ENCODE measurements at regions not wholly inside any gene's neighbourhood (a gene's known extent, or its start where the extent isn't known, plus 50 kb on each side); places are given as distances from the start of the nearest gene placed in this dataset.
A peak's percentile ranks its signal among the peaks of the same experiment; 100 is the strongest.
"Not testable (repeated sequence)": the region's sequence is repeated elsewhere in the genome, so short reads cannot be mapped to it uniquely, and the experiment has no call there.

DNA sequence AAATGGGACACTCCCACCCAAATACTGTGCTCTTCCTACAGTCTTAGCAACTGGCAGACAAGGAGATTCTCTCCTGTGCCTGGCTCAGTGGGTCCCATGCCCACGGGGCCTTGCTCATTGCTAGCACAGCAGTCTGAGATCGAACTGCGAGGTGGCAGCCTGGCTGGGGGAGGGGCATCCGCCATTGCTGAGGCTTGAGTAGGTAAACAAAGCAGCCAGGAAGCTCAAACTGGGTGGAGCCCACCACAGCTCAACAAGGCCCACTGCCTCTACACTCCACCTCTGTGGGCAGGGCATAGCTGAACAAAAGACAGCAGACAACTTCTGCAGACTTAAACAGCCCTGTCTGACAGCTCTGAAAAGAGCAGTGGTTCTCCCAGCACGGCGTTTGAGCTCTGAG, 174.8 kb downstream of the COL12A1 start:
- DNase-seq, result not testable (repeated sequence)

- peak in 1 of 2 experiments; percentile 68 for DNase-seq
Observed at GRCh38 chr6:75029333-75029732, 176.5 kb downstream of the COL12A1 start.

DNA sequence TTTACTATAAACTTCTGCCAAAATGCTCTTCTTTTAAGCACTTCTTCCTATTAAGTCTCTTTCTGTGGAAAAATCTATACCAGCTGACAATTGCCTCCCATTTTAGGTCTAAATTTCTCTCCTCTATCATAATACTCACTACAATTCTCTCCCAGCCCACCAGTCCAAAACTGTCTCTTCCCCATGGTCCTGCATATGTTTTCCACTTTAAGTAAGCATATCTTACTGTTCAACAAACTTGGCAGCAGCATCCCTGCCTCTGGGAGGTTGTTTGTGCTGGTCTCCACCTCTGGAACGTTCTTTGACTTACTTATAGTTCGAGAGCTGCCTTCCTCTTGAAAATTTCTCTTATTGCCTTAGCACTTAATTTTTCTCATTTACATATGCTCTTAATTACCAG, 180.5 kb downstream of the COL12A1 start:
- DNase-seq, result no peak

DNA sequence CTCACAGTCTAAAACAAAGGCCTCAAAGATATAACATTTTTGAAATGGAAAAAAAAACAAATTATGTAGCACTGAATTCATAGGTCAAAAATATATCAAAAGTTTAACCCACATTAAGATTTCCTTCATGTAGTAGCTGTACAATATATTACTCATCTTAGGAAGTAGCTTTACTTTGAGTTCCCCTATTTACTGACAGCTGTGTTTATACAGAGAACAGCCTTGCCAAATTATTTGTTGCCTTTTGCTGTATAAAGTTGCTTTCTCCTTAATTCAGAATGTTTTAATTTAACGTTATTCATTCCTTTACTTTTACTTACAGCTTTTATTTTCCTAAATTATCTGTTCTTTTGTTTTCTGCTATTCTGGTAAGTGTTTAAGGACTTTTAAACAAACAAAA, 181.0 kb downstream of the COL12A1 start:
- DNase-seq, result no peak

DNA sequence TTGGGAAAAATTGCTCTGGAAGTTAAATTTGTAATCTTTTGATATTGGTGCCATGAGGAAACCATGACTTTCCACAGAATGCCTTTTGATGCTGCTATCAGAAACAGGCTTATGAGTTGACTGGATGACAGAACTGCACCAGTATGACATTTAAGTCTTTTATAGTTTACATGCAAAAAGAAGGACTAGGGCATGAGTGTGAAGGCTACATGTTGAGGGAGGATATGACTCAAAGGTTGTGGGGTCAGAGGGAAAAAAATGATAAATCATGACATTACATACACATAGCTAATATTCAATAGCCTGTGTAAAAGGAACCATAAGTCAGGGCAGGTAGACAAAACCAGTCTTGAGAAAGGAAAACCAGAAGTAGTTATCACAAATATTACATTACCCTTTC, 182.2 kb downstream of the COL12A1 start:
- DNase-seq, result no peak

DNA sequence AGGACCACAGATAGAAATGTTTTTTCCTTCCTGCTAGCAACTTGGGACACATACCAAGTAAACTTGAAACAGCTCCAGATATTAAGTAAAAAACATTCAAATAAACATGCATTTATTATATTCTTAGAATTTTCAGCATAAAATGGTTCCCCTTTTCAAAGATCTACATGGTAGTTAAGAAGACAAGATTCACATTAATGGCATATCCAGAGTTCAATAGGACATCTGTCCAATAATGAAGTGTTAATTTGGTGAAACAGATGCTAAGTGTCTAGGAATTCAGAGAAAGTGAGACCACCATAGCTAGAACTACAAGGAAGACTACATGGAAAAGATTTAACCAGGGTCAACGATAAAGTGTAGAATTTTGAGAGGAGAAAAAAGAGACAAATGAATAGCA, 184.9 kb downstream of the COL12A1 start:
- DNase-seq, result no peak

DNA sequence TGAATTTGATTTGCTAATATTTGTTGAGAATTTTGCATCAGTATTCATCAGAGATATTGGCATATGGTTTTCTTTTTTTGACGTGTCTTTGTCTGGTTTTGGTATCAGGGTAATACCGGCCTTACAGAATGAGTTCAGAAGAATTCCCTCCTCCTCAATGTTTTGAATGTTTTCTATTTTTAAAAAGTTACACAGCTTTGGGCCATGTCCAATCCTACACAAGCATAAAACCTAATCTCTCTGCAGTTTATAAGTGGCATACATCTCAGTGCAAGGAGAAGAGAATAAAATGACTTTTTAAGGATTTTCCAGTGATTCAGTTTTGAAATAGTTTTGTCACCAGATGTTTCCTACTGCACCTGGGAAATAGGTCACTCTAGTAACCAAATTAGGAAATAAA, 185.5 kb downstream of the COL12A1 start:
- no peak for DNase-seq

- no peak for DNase-seq
Observed at GRCh38 chr6:75012018-75012417, 193.8 kb downstream of the COL12A1 start.

- DNase-seq, result not testable (repeated sequence)
Observed at GRCh38 chr6:75003984-75004383, 201.9 kb downstream of the COL12A1 start.

- no peak for DNase-seq
Observed at GRCh38 chr6:74997646-74998045, 208.2 kb downstream of the COL12A1 start.

GRCh38 chr6:74993136-74993535, 212.7 kb downstream of the COL12A1 start:
- no peak for DNase-seq

GRCh38 chr6:74991573-74992332, 214.1 kb downstream of the COL12A1 start:
- no peak for DNase-seq

- DNase-seq, result no peak
Observed at GRCh38 chr6:74979065-74979766, 226.6 kb downstream of the COL12A1 start.

DNA sequence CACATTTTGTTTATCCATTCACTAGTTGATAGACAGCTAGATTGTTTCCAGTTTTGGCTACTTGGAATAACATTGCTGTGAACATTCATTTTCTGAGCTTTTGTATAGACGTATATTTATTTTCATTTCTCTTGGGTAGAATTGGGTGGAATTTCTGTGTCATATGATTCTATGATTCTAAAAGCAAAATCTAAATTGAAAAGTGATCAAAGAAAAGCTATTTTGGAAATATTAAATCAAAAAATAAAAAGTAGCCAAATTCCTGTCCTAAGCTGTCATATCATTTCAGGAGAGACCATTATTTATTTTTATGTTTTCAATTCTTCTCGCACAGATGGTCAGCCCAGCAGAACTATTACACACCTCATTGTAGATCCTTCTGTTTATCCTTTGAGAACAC, 229.2 kb downstream of the COL12A1 start:
- DNase-seq, result no peak

- no peak for DNase-seq
Observed at GRCh38 chr6:74976026-74976425, 229.8 kb downstream of the COL12A1 start.

- no peak for DNase-seq
Observed at GRCh38 chr6:74973591-74973990, 232.3 kb downstream of the COL12A1 start.

- no peak for DNase-seq
Observed at GRCh38 chr6:74971633-74972032, 234.2 kb downstream of the COL12A1 start.

DNA sequence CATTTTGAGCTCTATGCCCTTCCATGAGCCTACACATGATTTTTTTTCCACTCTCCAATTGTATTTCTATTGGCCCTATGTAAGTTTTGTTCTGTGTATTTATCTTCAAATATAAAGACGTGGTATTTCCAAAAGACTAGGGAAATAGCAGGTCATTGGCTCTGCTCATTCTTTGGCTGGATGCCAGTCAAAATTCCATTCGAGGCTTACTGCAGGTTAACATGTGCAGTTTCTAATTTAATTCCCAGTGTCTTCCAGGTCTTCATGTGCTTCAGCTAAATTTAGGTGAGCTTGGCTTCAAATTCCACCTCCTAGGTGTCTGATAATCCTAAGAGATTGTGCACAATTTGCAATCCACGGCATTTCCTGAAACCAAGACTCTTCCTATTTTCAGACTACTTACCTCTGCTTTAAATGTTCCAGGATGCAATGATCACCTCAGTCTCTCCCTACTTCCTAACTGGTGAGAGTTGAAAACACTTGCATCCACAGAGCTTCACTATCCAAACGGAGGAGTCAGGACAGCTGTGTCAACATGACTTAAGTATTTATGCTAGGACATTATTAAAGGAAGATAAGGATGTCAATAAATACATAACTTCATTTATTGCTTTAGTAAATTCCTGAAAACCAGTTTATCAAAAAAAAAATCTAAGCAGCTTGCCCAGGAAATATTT, 236.1 kb downstream of the COL12A1 start:
- no peak for DNase-seq

- no peak for DNase-seq
Observed at GRCh38 chr6:74967821-74968220, 238.0 kb downstream of the COL12A1 start.

- DNase-seq, result no peak
Observed at GRCh38 chr6:74966712-74967111, 239.1 kb downstream of the COL12A1 start.

DNA sequence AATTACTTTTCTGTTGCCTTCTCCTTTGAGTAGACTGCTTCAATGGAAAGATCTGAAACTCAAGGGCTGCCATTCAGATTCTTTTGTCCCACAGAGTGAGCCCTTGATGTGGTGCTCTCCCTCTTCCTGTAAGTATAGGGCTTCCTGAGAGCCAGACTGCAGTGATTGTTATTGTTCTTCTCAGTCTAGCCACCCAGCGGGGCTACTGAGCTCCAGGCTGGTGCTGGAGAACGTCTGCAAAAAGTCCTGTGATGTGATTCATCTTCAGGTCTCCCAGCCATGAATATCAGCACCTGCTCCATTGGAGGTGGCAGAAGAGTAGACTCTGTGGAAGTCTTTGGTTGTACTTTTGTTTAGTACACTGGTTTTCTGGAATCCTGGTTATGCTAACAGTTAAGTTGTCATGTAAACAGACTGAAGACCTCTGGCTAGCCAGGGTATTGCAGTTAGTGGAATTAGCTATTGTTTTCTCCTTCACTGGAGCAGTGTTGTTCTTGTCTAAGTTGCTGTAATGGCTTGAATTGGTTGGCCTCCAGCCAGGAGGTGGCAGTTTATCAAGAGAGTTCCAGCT, 240.9 kb downstream of the COL12A1 start:
- DNase-seq, result no peak

DNA sequence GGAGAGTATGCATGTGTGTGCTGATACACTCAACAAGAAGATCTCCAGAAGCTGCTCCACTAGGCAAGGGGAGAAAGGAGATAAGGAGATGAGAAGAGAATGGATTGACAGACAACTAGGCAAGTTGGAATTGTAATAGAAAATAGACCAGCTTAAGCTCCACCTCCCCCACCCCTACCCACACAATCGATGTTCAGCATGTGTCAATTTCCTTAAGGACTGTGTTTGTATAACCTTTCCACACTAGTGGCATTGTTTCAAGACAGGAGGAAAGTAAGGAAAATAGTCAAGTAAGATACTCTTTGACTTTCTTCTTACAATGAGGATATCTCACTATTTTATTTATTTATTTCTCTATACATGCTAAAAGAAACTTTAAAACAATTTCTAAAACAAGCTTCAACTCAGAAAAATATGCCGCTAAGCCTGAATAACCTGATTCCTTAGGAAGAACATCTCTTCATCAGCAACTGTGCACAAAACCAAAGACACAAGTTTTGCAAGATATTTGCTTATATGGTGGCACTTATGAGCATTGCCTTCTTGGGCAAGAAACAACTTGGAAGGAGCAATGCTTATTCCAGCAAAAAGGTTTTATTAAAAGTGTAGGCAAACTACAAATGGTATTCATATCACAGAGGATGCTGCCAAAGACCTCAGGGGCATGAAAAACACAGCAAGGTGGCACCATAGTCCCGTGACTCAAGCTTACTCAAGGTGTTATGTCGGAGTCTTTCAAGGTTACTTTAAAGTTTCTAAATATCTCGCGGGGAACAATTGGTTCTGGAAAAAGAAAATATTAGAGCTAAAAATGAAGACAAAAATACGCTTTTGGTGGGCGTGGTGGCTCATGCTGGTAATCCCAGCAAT, 249.1 kb downstream of the COL12A1 start:
- DNase-seq, result no peak

GRCh38 chr6:74953708-74954107, 252.1 kb downstream of the COL12A1 start:
- no peak for DNase-seq
